Upper lobe of left lung (tissue), 4 donors: ENCODE measurements at regions not wholly inside any gene's neighbourhood (a gene's known extent, or its start where the extent isn't known, plus 50 kb on each side); places are given as distances from the start of the nearest gene placed in this dataset.

Experiments
- EP300 ChIP-seq, 4 donors: sonication (generic); formaldehyde crosslinking; IDR thresholded peaks; one replicate each; pipeline ENCODE4 v1.5.1; 2017; ENCODE audit warnings: antibody characterized with exemption in 4 of 4, control low read depth in 2 of 4
- POLR2A ChIP-seq, 4 donors: fragments of 450-650 bp; IDR thresholded peaks; one replicate each; pipeline ENCODE4 v1.5.1; 2016 to 2017; ENCODE audit warnings: antibody characterized with exemption in 4 of 4, mild to moderate bottlenecking in 2 of 4
- POLR2AphosphoS5 ChIP-seq, 2 donors: sonication (generic); formaldehyde crosslinking; IDR thresholded peaks; one replicate each; pipeline ENCODE4 v1.5.1; 2017; ENCODE audit warnings: antibody characterized with exemption in 2 of 2
- TF ChIP-seq, protein P1 (sequence below), 6 experiments: fragments of 450-650 bp in 4 of 6; fragments of 200-600 bp in 2 of 6; sonication (generic) in 2 of 6; IDR thresholded peaks; one replicate each; pipeline ENCODE4 v1.5.1; 2016 to 2019; ENCODE audit warnings: antibody characterized with exemption in 6 of 6

DNA sequence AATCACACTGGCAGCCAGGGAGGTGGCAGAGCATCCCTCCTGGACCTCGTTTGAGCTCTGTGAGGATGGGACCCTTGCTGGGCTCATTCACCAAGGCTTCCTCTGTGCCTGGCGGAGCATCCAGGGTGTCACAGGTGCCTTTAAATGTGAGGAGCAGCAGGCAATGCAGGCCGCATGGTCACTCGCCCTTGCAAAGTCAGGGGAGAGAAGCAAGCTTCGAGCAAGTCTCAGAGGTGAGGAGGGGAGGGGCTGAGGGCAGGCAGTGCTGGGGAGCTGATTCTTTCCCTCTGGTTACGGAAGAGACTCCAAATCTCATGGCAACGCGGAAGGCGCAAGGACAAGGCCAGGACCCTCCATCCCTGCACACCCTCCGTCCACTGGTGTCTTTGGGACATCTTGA lies 182.7 kb upstream of the PMEPA1 start:
- TF ChIP-seq, protein P1, sequence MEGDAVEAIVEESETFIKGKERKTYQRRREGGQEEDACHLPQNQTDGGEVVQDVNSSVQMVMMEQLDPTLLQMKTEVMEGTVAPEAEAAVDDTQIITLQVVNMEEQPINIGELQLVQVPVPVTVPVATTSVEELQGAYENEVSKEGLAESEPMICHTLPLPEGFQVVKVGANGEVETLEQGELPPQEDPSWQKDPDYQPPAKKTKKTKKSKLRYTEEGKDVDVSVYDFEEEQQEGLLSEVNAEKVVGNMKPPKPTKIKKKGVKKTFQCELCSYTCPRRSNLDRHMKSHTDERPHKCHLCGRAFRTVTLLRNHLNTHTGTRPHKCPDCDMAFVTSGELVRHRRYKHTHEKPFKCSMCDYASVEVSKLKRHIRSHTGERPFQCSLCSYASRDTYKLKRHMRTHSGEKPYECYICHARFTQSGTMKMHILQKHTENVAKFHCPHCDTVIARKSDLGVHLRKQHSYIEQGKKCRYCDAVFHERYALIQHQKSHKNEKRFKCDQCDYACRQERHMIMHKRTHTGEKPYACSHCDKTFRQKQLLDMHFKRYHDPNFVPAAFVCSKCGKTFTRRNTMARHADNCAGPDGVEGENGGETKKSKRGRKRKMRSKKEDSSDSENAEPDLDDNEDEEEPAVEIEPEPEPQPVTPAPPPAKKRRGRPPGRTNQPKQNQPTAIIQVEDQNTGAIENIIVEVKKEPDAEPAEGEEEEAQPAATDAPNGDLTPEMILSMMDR (IDR thresholded peaks at IDR 0.05): no peak
- TF ChIP-seq POLR2A (IDR thresholded peaks at IDR 0.05): no peak
- no peak for TF ChIP-seq EP300 (IDR thresholded peaks at IDR 0.05)
- TF ChIP-seq POLR2AphosphoS5 (IDR thresholded peaks at IDR 0.05): no peak
